H9 (cell line): ENCODE measurements at regions not wholly inside any gene's neighbourhood (a gene's known extent, or its start where the extent isn't known, plus 50 kb on each side); places are given as distances from the start of the nearest gene placed in this dataset.

ENCODE experiments used
- DNase-seq: peaks from one replicate; pipeline ENCODE4 v3.0.0-alpha.2; 2017
- H2AFZ ChIP-seq: one replicate; pipeline ENCODE4 v1.6.1; 2013; ENCODE audit warnings: mild to moderate bottlenecking, low read length, control low read depth, moderate library complexity
- H2AK5ac ChIP-seq: 2 replicates; pipeline ENCODE4 v1.6.1; 2013; ENCODE audit warnings: low read length, control low read depth, mixed read lengths; ENCODE audit not compliant: insufficient read length
- H2BK120ac ChIP-seq: one replicate; pipeline ENCODE4 v1.6.1; 2013; ENCODE audit warnings: low read depth, mild to moderate bottlenecking, low read length, control low read depth, inconsistent platforms; ENCODE audit not compliant: poor library complexity, severe bottlenecking
- H2BK12ac ChIP-seq: 2 replicates; pipeline ENCODE4 v1.6.1; 2013; ENCODE audit warnings: low read length, control low read depth, mixed read lengths, low read depth; ENCODE audit not compliant: insufficient read length
- H2BK15ac ChIP-seq: 2 replicates; pipeline ENCODE4 v1.6.1; 2013; ENCODE audit warnings: low read depth, low read length, control low read depth
- H2BK20ac ChIP-seq: one replicate; pipeline ENCODE4 v1.6.1; 2013; ENCODE audit warnings: low read depth, mild to moderate bottlenecking, low read length, control low read depth, inconsistent platforms; ENCODE audit not compliant: poor library complexity, severe bottlenecking
- H2BK5ac ChIP-seq: 2 replicates; pipeline ENCODE4 v1.6.1; 2013; ENCODE audit warnings: low read length, control low read depth, mixed read lengths; ENCODE audit not compliant: insufficient read length
- H3K14ac ChIP-seq: 2 replicates; pipeline ENCODE4 v1.6.1; 2013; ENCODE audit warnings: low read length, control low read depth; ENCODE audit not compliant: insufficient read depth
- H3K18ac ChIP-seq: 2 replicates; pipeline ENCODE4 v1.6.1; 2013; ENCODE audit warnings: low read depth, mild to moderate bottlenecking, mixed read lengths, low read length, control low read depth; ENCODE audit not compliant: insufficient read length
- H3K23ac ChIP-seq: 2 replicates; pipeline ENCODE4 v1.6.1; 2013; ENCODE audit warnings: low read length, control low read depth, mixed read lengths, low read depth; ENCODE audit not compliant: insufficient read length
- H3K23me2 ChIP-seq: 2 replicates; pipeline ENCODE4 v1.6.1; 2013; ENCODE audit warnings: low read depth, mild to moderate bottlenecking, mixed read lengths, low read length, control low read depth; ENCODE audit not compliant: insufficient read length, poor library complexity, severe bottlenecking
- H3K27ac ChIP-seq: 2 replicates; pipeline ENCODE4 v1.5.1; 2013; ENCODE audit warnings: low read length, control low read depth, mixed read lengths, low read depth; ENCODE audit not compliant: insufficient read length
- H3K27me3 ChIP-seq: 2 replicates; pipeline ENCODE4 v1.6.1; 2013; ENCODE audit warnings: low read length, control low read depth, inconsistent platforms; ENCODE audit not compliant: insufficient read depth
- H3K4ac ChIP-seq: 2 replicates; pipeline ENCODE4 v1.6.1; 2013; ENCODE audit warnings: low read depth, mild to moderate bottlenecking, control low read depth, inconsistent platforms, low read length, moderate library complexity
- H3K4me1 ChIP-seq: 2 replicates; pipeline ENCODE4 v1.6.1; 2013; ENCODE audit warnings: low read length, control low read depth, inconsistent platforms; ENCODE audit not compliant: insufficient read depth
- H3K4me2 ChIP-seq: 2 replicates; pipeline ENCODE4 v1.6.1; 2013; ENCODE audit warnings: low read length, control low read depth, mixed read lengths; ENCODE audit not compliant: insufficient read length, insufficient read depth
- H3K56ac ChIP-seq: 2 replicates; pipeline ENCODE4 v1.6.1; 2013; ENCODE audit warnings: low read depth, mild to moderate bottlenecking, mixed read lengths, low read length, control low read depth; ENCODE audit not compliant: insufficient read length
- H3K79me1 ChIP-seq: 2 replicates; pipeline ENCODE4 v1.6.1; 2013; ENCODE audit warnings: low read depth, mild to moderate bottlenecking, moderate library complexity, low read length, control low read depth, inconsistent platforms; ENCODE audit not compliant: insufficient read depth, poor library complexity, severe bottlenecking
- H3K79me2 ChIP-seq: 2 replicates; pipeline ENCODE4 v1.6.1; 2013; ENCODE audit warnings: low read length, control low read depth, inconsistent platforms; ENCODE audit not compliant: insufficient read depth
- H3K9ac ChIP-seq: 2 replicates; pipeline ENCODE4 v1.6.1; 2013; ENCODE audit warnings: low read length, control low read depth, mixed read lengths; ENCODE audit not compliant: insufficient read length; ENCODE audit errors: extremely low read depth
- H3K9me3 ChIP-seq: one replicate; pipeline ENCODE4 v1.6.1; 2013; ENCODE audit warnings: low read depth, low read length, inconsistent platforms; ENCODE audit not compliant: control insufficient read depth
- H3T11ph ChIP-seq: one replicate; pipeline ENCODE4 v1.6.1; 2013; ENCODE audit warnings: mild to moderate bottlenecking, low read length, control low read depth, inconsistent platforms
- H4K20me1 ChIP-seq: one replicate; pipeline ENCODE4 v1.6.1; 2013; ENCODE audit not compliant: control insufficient read depth, insufficient read length, insufficient read depth
- H4K5ac ChIP-seq: 2 replicates; pipeline ENCODE4 v1.6.1; 2013; ENCODE audit warnings: low read depth, mild to moderate bottlenecking, mixed read lengths, low read length, control low read depth; ENCODE audit not compliant: insufficient read length
- H4K8ac ChIP-seq: replicated peaks from 2 replicates; pipeline ENCODE4 v1.6.1; 2013; ENCODE audit warnings: low read length, control low read depth, mixed read lengths, low read depth; ENCODE audit not compliant: insufficient read length
- H4K91ac ChIP-seq: 2 replicates; pipeline ENCODE4 v1.6.1; 2013; ENCODE audit warnings: low read depth, mild to moderate bottlenecking, moderate library complexity, mixed read lengths, low read length, control low read depth; ENCODE audit not compliant: insufficient read length
- H3K27ac Mint-ChIP-seq, 3 experiments: 2 replicates in 2 of 3; 3 replicates in 1 of 3; pipeline ENCODE4 v1.8.0; 2020 to 2021; ENCODE audit warnings: mixed read lengths in 3 of 3, mild to moderate bottlenecking in 1 of 3, moderate library complexity in 1 of 3
- H3K27me3 Mint-ChIP-seq: 2 replicates; pipeline ENCODE4 v1.8.0; 2021; ENCODE audit warnings: low read depth, mild to moderate bottlenecking, moderate library complexity, mixed read lengths
- H3K36me3 Mint-ChIP-seq, 3 experiments: 2 replicates in 2 of 3; 3 replicates in 1 of 3; pipeline ENCODE4 v1.8.0; 2020 to 2021; ENCODE audit warnings: low read depth in 3 of 3, mixed read lengths in 3 of 3; ENCODE audit not compliant: insufficient read depth in 1 of 3
- H3K4me1 Mint-ChIP-seq, 2 experiments: 2 replicates each; pipeline ENCODE4 v1.8.0; 2020; ENCODE audit warnings: mixed read lengths in 2 of 2
- H3K4me3 Mint-ChIP-seq, 2 experiments: 2 replicates in 1 of 2; 3 replicates in 1 of 2; pipeline ENCODE4 v1.8.0; 2020 to 2021; ENCODE audit warnings: mild to moderate bottlenecking in 2 of 2, mixed read lengths in 2 of 2, moderate library complexity in 1 of 2
- H3K9me3 Mint-ChIP-seq, 2 experiments: 2 replicates in 1 of 2; 3 replicates in 1 of 2; pipeline ENCODE4 v1.8.0; 2020; ENCODE audit warnings: mild to moderate bottlenecking in 2 of 2, mixed read lengths in 2 of 2, moderate library complexity in 1 of 2
- CTCF ChIP-seq: fragments of 200-600 bp; sonication (generic); conservative IDR thresholded peaks from 3 replicates; pipeline ENCODE4 v1.8.0; 2021; ENCODE audit warnings: antibody characterized with exemption, mild to moderate bottlenecking
- WGBS: extraction: QIAGEN DNeasy Blood & Tissue Kit; methylation state at CpG from one replicate; pipeline ENCODE4 v1.1.7; 2013; ENCODE audit warnings: missing lambda C conversion rate, low lambda C conversion rate, mixed read lengths; ENCODE audit not compliant: insufficient read length; ENCODE audit errors: extremely low coverage; 5-methylcytosine and 5-hydroxymethylcytosine counted together

- no peak overlapping the region for H3K14ac ChIP-seq
- H2BK120ac ChIP-seq: no peak overlapping the region
- no peak overlapping the region for H3K56ac ChIP-seq
- H3K79me1 ChIP-seq: no peaks in the 10 kb centered on the region
- peaks cover 4% of the 10 kb centered on the region in 2 experiments; a peak in 4 of 5 replicates for H3K9me3 Mint-ChIP-seq
- no peak overlapping the region for H3K27ac ChIP-seq
- no peak overlapping the region for H2BK5ac ChIP-seq
- peaks cover 0 to 4% (median 3%) of the 10 kb centered on the region in 3 experiments; a peak in 3 of 7 replicates for H3K36me3 Mint-ChIP-seq
- no peak overlapping the region for H3K27ac Mint-ChIP-seq
- H3K4me1 Mint-ChIP-seq: peaks cover 5 to 6% of the 10 kb centered on the region in 2 experiments; a peak in 1 of 4 replicates
- no peak overlapping the region for H2BK15ac ChIP-seq
- H2AK5ac ChIP-seq: no peak overlapping the region
- no peaks in the 10 kb centered on the region for H3K23me2 ChIP-seq
- H3K9me3 ChIP-seq: no peaks in the 10 kb centered on the region
- no peak overlapping the region for H4K91ac ChIP-seq
- H3K4me3 Mint-ChIP-seq: no peak overlapping the region
- no peak overlapping the region for H3K9ac ChIP-seq
- no peaks in the 10 kb centered on the region for H3K79me2 ChIP-seq
- no peak overlapping the region for H2AFZ ChIP-seq
- H4K8ac ChIP-seq: no peak overlapping the region
- no peaks in the 10 kb centered on the region for H3K4me1 ChIP-seq
- H3K23ac ChIP-seq: no peak overlapping the region
- no peak overlapping the region for H3K4ac ChIP-seq
- H3K27me3 Mint-ChIP-seq: no peaks in the 10 kb centered on the region
- DNase-seq: no peak
- H2BK12ac ChIP-seq: no peak overlapping the region
- H3K18ac ChIP-seq: no peak overlapping the region
- H2BK20ac ChIP-seq: no peak overlapping the region
- no peaks in the 10 kb centered on the region for H4K20me1 ChIP-seq
- H3K27me3 ChIP-seq: no peaks in the 10 kb centered on the region
- TF ChIP-seq CTCF: no peak
- H4K5ac ChIP-seq: no peak overlapping the region
- H3K4me2 ChIP-seq: no peak overlapping the region
- no peak overlapping the region for H3T11ph ChIP-seq
- WGBS: no CpG with 5 or more reads among the region's 2 CpGs
Measured at GRCh38 chr1:214833178-214833756, 230.3 kb downstream of the CENPF start.
